Kidney (tissue), 13 donors: ENCODE measurements at regions not wholly inside any gene's neighbourhood (a gene's known extent, or its start where the extent isn't known, plus 50 kb on each side); places are given as distances from the start of the nearest gene placed in this dataset.

Experiments
- DNase-seq, 5 donors: peaks; one replicate each; pipeline ENCODE4 v3.0.0-alpha.2; 2013 to 2020
- FAIRE-seq: peaks from 2 replicates; lab custom pipeline; 2012; peaks lifted over from hg19 to GRCh38; lab: Jason Lieb, UNC
- H3K27ac ChIP-seq, 2 donors: one replicate each; pipeline ENCODE4 v1.7.0; 2013; ENCODE audit warnings: low read depth in 2 of 2, low read length in 2 of 2, inconsistent platforms in 1 of 2
- H3K27me3 ChIP-seq: one replicate; pipeline ENCODE4 v1.7.1; 2013; ENCODE audit warnings: low read length, inconsistent platforms; ENCODE audit not compliant: control insufficient read depth, insufficient read depth
- H3K36me3 ChIP-seq, 3 donors: one replicate each; pipeline versions ENCODE4 v1.7.0 to v1.7.1; 2013; ENCODE audit warnings: low read length in 3 of 3, control low read depth in 1 of 3, inconsistent platforms in 1 of 3; ENCODE audit not compliant: insufficient read depth in 3 of 3, control insufficient read depth in 2 of 3
- H3K4me1 ChIP-seq, 3 donors: one replicate each; pipeline versions ENCODE4 v1.7.0 to v1.7.1; 2013; ENCODE audit warnings: low read length in 3 of 3, inconsistent platforms in 1 of 3, low read depth in 1 of 3; ENCODE audit not compliant: control insufficient read depth in 2 of 3, insufficient read depth in 2 of 3
- H3K4me3 ChIP-seq, 3 donors: one replicate each; pipeline versions ENCODE4 v1.7.0 to v1.8.1; 2013; ENCODE audit warnings: low read length in 3 of 3, control low read depth in 1 of 3, inconsistent platforms in 1 of 3
- H3K9ac ChIP-seq, 3 donors: one replicate each; pipeline versions ENCODE4 v1.7.0 to v1.7.1; 2013; ENCODE audit warnings: low read length in 3 of 3, control low read depth in 1 of 3, inconsistent platforms in 1 of 3
- H3K9me3 ChIP-seq, 3 donors: one replicate each; pipeline versions ENCODE4 v1.7.0 to v1.7.1; 2013; ENCODE audit warnings: low read length in 3 of 3, control low read depth in 1 of 3, inconsistent platforms in 1 of 3; ENCODE audit not compliant: control insufficient read depth in 2 of 3, insufficient read depth in 1 of 3
- CTCF ChIP-seq: IDR thresholded peaks from 3 replicates; pipeline ENCODE4 v1.5.1; 2012; ENCODE audit warnings: mild to moderate bottlenecking, moderate library complexity, borderline replicate concordance; ENCODE audit not compliant: insufficient read depth; ENCODE audit errors: extremely low read depth
- intact Hi-C: fragments of 100-400 bp; cut with DNase I; formaldehyde crosslinking; loops from one replicate; pipeline ENCODE4 v1.11.1; 2022
- donor health status: control.
- donor health status: control.
- donor health status: control.
- donor health status: control.
- donor health status: control.
- donor health status: DM: yes; HTN: yes; CAD: no.
- donor health status: Normal renal cell carcinoma (clear cell type).

GRCh38 chr16:51034481-51035109 lies 116.5 kb downstream of the SALL1 start:
- Histone ChIP-seq H3K27me3 (no peaks in the 10 kb centered on the region), H3K9ac (no peak overlapping the region), H3K4me3 (no peak overlapping the region), H3K4me1 (no peaks in the 10 kb centered on the region), H3K36me3 (no peaks in the 10 kb centered on the region), H3K9me3 (no peaks in the 10 kb centered on the region), H3K27ac (no peak overlapping the region)
- FAIRE-seq = no peak
- intact Hi-C loops = no loop called here
- no peak for DNase-seq
- TF ChIP-seq CTCF = no peak

GRCh38 chr16:51031598-51031997 lies 119.5 kb downstream of the SALL1 start:
- no peak for TF ChIP-seq CTCF
- no peaks in the 10 kb centered on the region for H3K36me3 ChIP-seq
- no peaks in the 10 kb centered on the region for H3K9me3 ChIP-seq
- no peak overlapping the region for H3K4me3 ChIP-seq
- H3K27ac ChIP-seq = no peak overlapping the region
- intact Hi-C loops = no loop called here
- FAIRE-seq (no peak), DNase-seq (no peak)
- no peaks in the 10 kb centered on the region for H3K27me3 ChIP-seq
- no peaks in the 10 kb centered on the region for H3K4me1 ChIP-seq
- no peak overlapping the region for H3K9ac ChIP-seq

- Histone ChIP-seq H3K27me3 (no peaks in the 10 kb centered on the region), H3K27ac (no peak overlapping the region), H3K4me1 (no peaks in the 10 kb centered on the region), H3K36me3 (no peaks in the 10 kb centered on the region), H3K9ac (no peak overlapping the region), H3K4me3 (no peak overlapping the region), H3K9me3 (no peaks in the 10 kb centered on the region)
- FAIRE-seq = no peak
- TF ChIP-seq CTCF = no peak
- DNase-seq = no peak
- intact Hi-C loops = no loop called here
Measured at GRCh38 chr16:51030516-51030915, 120.6 kb downstream of the SALL1 start.

- Histone ChIP-seq H3K4me1 (no peaks in the 10 kb centered on the region), H3K27me3 (no peaks in the 10 kb centered on the region), H3K9me3 (no peaks in the 10 kb centered on the region), H3K27ac (no peak overlapping the region), H3K9ac (no peak overlapping the region), H3K4me3 (no peak overlapping the region), H3K36me3 (no peaks in the 10 kb centered on the region)
- no peak for DNase-seq
- FAIRE-seq = no peak
- intact Hi-C loops = no loop called here
- TF ChIP-seq CTCF = no peak
Measured at GRCh38 chr16:51025588-51026290, 125.3 kb downstream of the SALL1 start.
